Right lobe of liver (tissue), 4 donors: ENCODE measurements at regions not wholly inside any gene's neighbourhood (a gene's known extent, or its start where the extent isn't known, plus 50 kb on each side); places are given as distances from the start of the nearest gene placed in this dataset.

Source experiments
- CTCF ChIP-seq, 4 donors: fragments of 200-600 bp in 3 of 4; fragments of 450-650 bp in 1 of 4; IDR thresholded peaks; one replicate each; pipeline versions ENCODE4 v1.5.1 to v1.8.0; 2016 to 2022; ENCODE audit warnings: antibody characterized with exemption in 4 of 4, mild to moderate bottlenecking in 2 of 4
- POLR2A ChIP-seq: fragments of 450-650 bp; IDR thresholded peaks from one replicate; pipeline ENCODE4 v1.6.1; 2017; ENCODE audit warnings: antibody characterized with exemption, mild to moderate bottlenecking
- donor health status: DM: no; HTN: no; CAD: no.
- donor health status: DM: no; HTN: no; CAD: no.
- donor health status: DM: no; HTN: yes; CAD: no.

- TF ChIP-seq CTCF (IDR thresholded peaks at IDR 0.05), result no peak
- TF ChIP-seq POLR2A, result no peak
These were observed 171.4 kb upstream of the ZP4 start for GRCh38 chr1:238061967-238062613.
